Liver (tissue), 3 donors: ENCODE measurements at regions not wholly inside any gene's neighbourhood (a gene's known extent, or its start where the extent isn't known, plus 50 kb on each side); places are given as distances from the start of the nearest gene placed in this dataset.

Experiments
- CTCF ChIP-seq: fragments of 150-350 bp; IDR thresholded peaks from 2 replicates; pipeline ENCODE4 v1.5.1; 2017; ENCODE audit warnings: improper control_type of control experiment, low read depth, low read length; ENCODE audit not compliant: missing input control
- FOXA1 ChIP-seq: IDR thresholded peaks from 2 replicates; pipeline ENCODE4 v1.6.1; 2016; ENCODE audit warnings: antibody characterized with exemption
- GABPA ChIP-seq, 2 donors: IDR thresholded peaks in 1 of 2; conservative IDR thresholded peaks in 1 of 2; 2 replicates each; pipeline ENCODE4 v1.6.1; 2016; ENCODE audit warnings: antibody characterized with exemption in 2 of 2, mild to moderate bottlenecking in 1 of 2, moderate library complexity in 1 of 2
- JUND ChIP-seq, 2 donors: IDR thresholded peaks; 2 replicates each; pipeline ENCODE4 v1.6.1; 2016; ENCODE audit warnings: antibody characterized with exemption in 2 of 2
- NR2F2 ChIP-seq: IDR thresholded peaks from 2 replicates; pipeline ENCODE4 v1.6.1; 2016; ENCODE audit warnings: antibody characterized with exemption
- REST ChIP-seq: IDR thresholded peaks from 2 replicates; pipeline ENCODE4 v1.6.1; 2016; ENCODE audit warnings: antibody characterized with exemption, mild to moderate bottlenecking
- SP1 ChIP-seq: IDR thresholded peaks from 2 replicates; pipeline ENCODE4 v1.6.1; 2018; ENCODE audit warnings: antibody characterized with exemption, mild to moderate bottlenecking
- YY1 ChIP-seq: IDR thresholded peaks from 2 replicates; pipeline ENCODE4 v1.6.1; 2016; ENCODE audit warnings: antibody characterized with exemption, mild to moderate bottlenecking
- donor health status: healthy.
- donor health status: healthy.

GRCh38 chr5:51987239-51987638 is 604.0 kb downstream of the ISL1 start:
- TF ChIP-seq REST = no peak
- TF ChIP-seq JUND (IDR thresholded peaks at IDR 0.05) = no peak
- no peak for TF ChIP-seq CTCF
- TF ChIP-seq GABPA (IDR thresholded peaks at IDR 0.05 in 1 of 2, conservative IDR thresholded peaks at IDR 0.05 in 1 of 2) = no peak
- TF ChIP-seq YY1 = no peak
- no peak for TF ChIP-seq FOXA1
- no peak for TF ChIP-seq SP1
- TF ChIP-seq NR2F2 = no peak
